ENCODE measurements at regions not wholly inside any gene's neighbourhood (a gene's known extent, or its start where the extent isn't known, plus 50 kb on each side); places are given as distances from the start of the nearest gene placed in this dataset.

GRCh38 chr4:56253666-56254305, 133.5 kb downstream of the AASDH start:
- Histone ChIP-seq H3K23me2 (ENCODE audit: insufficient read length, low read depth, low read length, poor library complexity, severe bottlenecking) (no peaks in the 10 kb centered on the region), H2BK12ac (ENCODE audit: insufficient read length, low read depth, low read length) (no peak overlapping the region), H3K23ac (ENCODE audit: insufficient read length, low read depth, low read length) (no peak overlapping the region), H3K14ac (ENCODE audit: insufficient read depth, low read length) (no peak overlapping the region), H3K9me3 (ENCODE audit: control insufficient read depth, low read depth, low read length) (no peaks in the 10 kb centered on the region), H3K79me2 (ENCODE audit: insufficient read depth, low read length) (no peaks in the 10 kb centered on the region), H3T11ph (ENCODE audit: low read length) (no peak overlapping the region), H3K79me1 (ENCODE audit: insufficient read depth, low read depth, low read length, poor library complexity, severe bottlenecking) (no peaks in the 10 kb centered on the region), H3K4me2 (ENCODE audit: insufficient read depth, insufficient read length, low read length) (no peak overlapping the region), H3K18ac (ENCODE audit: insufficient read length, low read depth, low read length) (no peak overlapping the region), H3K9ac (ENCODE audit: extremely low read depth, insufficient read length, low read length) (no peak overlapping the region), H2BK20ac (ENCODE audit: low read depth, low read length, poor library complexity, severe bottlenecking) (no peak overlapping the region), H2BK120ac (ENCODE audit: low read depth, low read length, poor library complexity, severe bottlenecking) (no peak overlapping the region), H2AFZ (ENCODE audit: low read length) (no peak overlapping the region), H4K8ac (replicated peaks; ENCODE audit: insufficient read length, low read depth, low read length) (no peak overlapping the region), H3K4me1 (ENCODE audit: insufficient read depth, low read length) (no peaks in the 10 kb centered on the region), H2BK15ac (ENCODE audit: low read depth, low read length) (no peak overlapping the region), H3K27ac (ENCODE audit: insufficient read length, low read depth, low read length) (no peak overlapping the region), H2BK5ac (ENCODE audit: insufficient read length, low read length) (no peak overlapping the region), H4K20me1 (ENCODE audit: control insufficient read depth, insufficient read depth, insufficient read length) (no peaks in the 10 kb centered on the region), H4K5ac (ENCODE audit: insufficient read length, low read depth, low read length) (no peak overlapping the region), H3K27me3 (ENCODE audit: insufficient read depth, low read length) (no peaks in the 10 kb centered on the region), H2AK5ac (ENCODE audit: insufficient read length, low read length) (no peak overlapping the region), H4K91ac (ENCODE audit: insufficient read length, low read depth, low read length) (no peak overlapping the region), H3K56ac (ENCODE audit: insufficient read length, low read depth, low read length) (no peak overlapping the region), H3K4ac (ENCODE audit: low read depth, low read length) (no peak overlapping the region)
- no peak for DNase-seq
- Mint-ChIP-seq H3K27me3 (ENCODE audit: low read depth) (no peaks in the 10 kb centered on the region), H3K4me3 (no peak overlapping the region), H3K4me1 (peaks cover 13 to 16% of the 10 kb centered on the region in 2 experiments), H3K9me3 (peaks cover 9 to 12% of the 10 kb centered on the region in 2 experiments), H3K36me3 (ENCODE audit: insufficient read depth in 1 of 3, low read depth in 3 of 3) (peaks cover 9 to 22% (median 11%) of the 10 kb centered on the region in 3 experiments), H3K27ac (no peak overlapping the region)
- WGBS (ENCODE audit: extremely low coverage, insufficient read length, low lambda C conversion rate) = no CpG with 5 or more reads among the region's 4 CpGs
- TF ChIP-seq CTCF (conservative IDR thresholded peaks at IDR 0.05) = no peak

Measured in H9 (cell line).